A549 (cell line): ENCODE measurements at regions not wholly inside any gene's neighbourhood (a gene's known extent, or its start where the extent isn't known, plus 50 kb on each side); places are given as distances from the start of the nearest gene placed in this dataset.

ENCODE experiments used
- ATAC-seq, 2 experiments: fragments of 200-7000 bp in 1 of 2; fragments of >200 bp in 1 of 2; cut with Nextera tagmentation in 1 of 2; cut with Tn5 transposase in 1 of 2; 3 replicates each; pipeline versions ENCODE4 v1.8.0 to v1.9.1; 2018 to 2020; ENCODE audit warnings: mild to moderate bottlenecking in 1 of 2, moderate library complexity in 1 of 2
- CTCF ChIA-PET: fragments of 300-600 bp; sonication (Branson Sonifier 250); formaldehyde crosslinking; extraction: SDS; loops from one replicate; lab custom pipeline; 2021; ENCODE audit warnings: antibody characterized with exemption, inconsistent platforms; lab: Yijun Ruan, JAX
- POLR2A ChIA-PET: fragments of 350-600 bp; formaldehyde crosslinking; extraction: SDS; loops from one replicate; lab custom pipeline; 2021; ENCODE audit warnings: antibody characterized with exemption, inconsistent platforms; lab: Yijun Ruan, JAX
- DNase-seq, 2 experiments: peaks; one replicate each; pipeline versions ENCODE4 v3.0.0 to v3.0.0-alpha.2; 2011 to 2016; ENCODE audit warnings: low read depth in 1 of 2, low spot score in 1 of 2
- FAIRE-seq: peaks from 2 replicates; lab custom pipeline; 2011; peaks lifted over from hg19 to GRCh38; lab: Jason Lieb, UNC
- H3K27ac ChIP-seq, 2 experiments: fragments of >200 bp; sonication (Bioruptor Twin); formaldehyde crosslinking; 3 replicates each; pipeline ENCODE4 v1.5.1; 2016 to 2017
- H3K4me1 ChIP-seq: fragments of >200 bp; sonication (Bioruptor Twin); formaldehyde crosslinking; 3 replicates; pipeline ENCODE4 v1.6.1; 2016
- H3K4me2 ChIP-seq: fragments of >200 bp; sonication (Bioruptor Twin); formaldehyde crosslinking; 3 replicates; pipeline ENCODE4 v1.6.1; 2016
- H3K4me3 ChIP-seq: fragments of >200 bp; sonication (Bioruptor Twin); formaldehyde crosslinking; 3 replicates; pipeline ENCODE4 v1.5.1; 2016
- H3K9me3 ChIP-seq: fragments of >200 bp; sonication (Bioruptor Twin); formaldehyde crosslinking; 3 replicates; pipeline ENCODE4 v1.6.1; 2016
- BHLHE40 ChIP-seq: IDR thresholded peaks from 2 replicates; pipeline ENCODE4 v1.6.1; 2012; ENCODE audit warnings: low read depth, low read length, inconsistent platforms
- CBX2 ChIP-seq: fragments of 200-600 bp; sonication (generic); IDR thresholded peaks from 2 replicates; pipeline ENCODE4 v1.6.1; 2016; ENCODE audit warnings: low read depth, mild to moderate bottlenecking, borderline replicate concordance
- CBX8 ChIP-seq: fragments of 200-600 bp; sonication (generic); IDR thresholded peaks from 2 replicates; pipeline ENCODE4 v1.6.1; 2016
- CTCF ChIP-seq: fragments of >200 bp; sonication (Bioruptor Twin); formaldehyde crosslinking; IDR thresholded peaks from 3 replicates; pipeline ENCODE4 v1.5.1; 2016
- E2F6 ChIP-seq: IDR thresholded peaks from 2 replicates; pipeline ENCODE4 v1.6.1; 2012; ENCODE audit warnings: low read depth, borderline replicate concordance
- EHF ChIP-seq: fragments of 250-450 bp; sonication (Bioruptor Pico); IDR thresholded peaks from 2 replicates; pipeline ENCODE4 v1.5.0; 2020; ENCODE audit warnings: mild to moderate bottlenecking
- ESRRA ChIP-seq: fragments of 150-350 bp; IDR thresholded peaks from 2 replicates; pipeline ENCODE4 v1.6.1; 2014; ENCODE audit warnings: mild to moderate bottlenecking, low read length, borderline replicate concordance
- FOXS1 ChIP-seq: fragments of 250-450 bp; sonication (Bioruptor Pico); IDR thresholded peaks from 2 replicates; pipeline ENCODE4 v1.5.0; 2020; ENCODE audit warnings: mild to moderate bottlenecking, moderate library complexity
- GATA3 ChIP-seq: IDR thresholded peaks from 2 replicates; pipeline ENCODE4 v1.6.1; 2012; ENCODE audit warnings: borderline replicate concordance
- HES2 ChIP-seq: fragments of >200 bp; sonication (Bioruptor Twin); formaldehyde crosslinking; IDR thresholded peaks from 2 replicates; pipeline ENCODE4 v1.6.1; 2016
- HMGXB4 ChIP-seq: fragments of 250-450 bp; sonication (Bioruptor Pico); IDR thresholded peaks from 2 replicates; pipeline ENCODE4 v1.5.0; 2021; ENCODE audit warnings: mild to moderate bottlenecking, moderate library complexity, borderline replicate concordance
- HOXB5 ChIP-seq: fragments of 250-450 bp; sonication (Bioruptor Pico); IDR thresholded peaks from 2 replicates; pipeline ENCODE4 v1.5.0; 2020; ENCODE audit warnings: mild to moderate bottlenecking, moderate library complexity
- MAX ChIP-seq: IDR thresholded peaks from 2 replicates; pipeline ENCODE4 v1.6.1; 2012
- MAZ ChIP-seq: fragments of 150-350 bp; IDR thresholded peaks from 2 replicates; pipeline ENCODE4 v1.6.1; 2014; ENCODE audit warnings: antibody characterized with exemption, low read depth, low read length, borderline replicate concordance
- NR3C1 ChIP-seq: fragments of >200 bp; sonication (Bioruptor Twin); formaldehyde crosslinking; IDR thresholded peaks from 3 replicates; pipeline ENCODE4 v1.6.1; 2017
- PHF8 ChIP-seq: fragments of 200-600 bp; sonication (generic); IDR thresholded peaks from 2 replicates; pipeline ENCODE4 v1.6.1; 2016; ENCODE audit warnings: low read depth, mild to moderate bottlenecking, antibody characterized with exemption, moderate library complexity, borderline replicate concordance
- POLR2AphosphoS2 ChIP-seq: conservative IDR thresholded peaks from 2 replicates; pipeline ENCODE4 v1.6.1; 2012; ENCODE audit warnings: low read length, improper control_type of control experiment, inconsistent platforms
- RARB ChIP-seq: fragments of 250-450 bp; sonication (Bioruptor Pico); IDR thresholded peaks from 2 replicates; pipeline ENCODE4 v1.8.0; 2021; ENCODE audit warnings: mild to moderate bottlenecking, moderate library complexity
- RCOR1 ChIP-seq: fragments of 150-350 bp; IDR thresholded peaks from 2 replicates; pipeline ENCODE4 v1.6.1; 2014; ENCODE audit warnings: antibody characterized with exemption, low read length, low read depth
- RNF2 ChIP-seq: fragments of 200-600 bp; sonication (generic); IDR thresholded peaks from 2 replicates; pipeline ENCODE4 v1.6.1; 2016; ENCODE audit warnings: low read depth, mild to moderate bottlenecking, antibody characterized with exemption, moderate library complexity, borderline replicate concordance
- SMC3 ChIP-seq: fragments of >200 bp; sonication (Bioruptor Twin); formaldehyde crosslinking; IDR thresholded peaks from 3 replicates; pipeline ENCODE4 v1.6.1; 2018; ENCODE audit warnings: inconsistent platforms
- SREBF2 ChIP-seq: fragments of 450-650 bp; IDR thresholded peaks from 2 replicates; pipeline ENCODE4 v1.6.1; 2014; ENCODE audit warnings: mild to moderate bottlenecking, moderate library complexity
- ZC3H11A ChIP-seq: fragments of 450-650 bp; IDR thresholded peaks from 2 replicates; pipeline ENCODE4 v1.6.1; 2014; ENCODE audit warnings: antibody characterized with exemption, mild to moderate bottlenecking
- ZNF302 ChIP-seq: fragments of 250-450 bp; sonication (Bioruptor Pico); IDR thresholded peaks from 2 replicates; pipeline ENCODE4 v1.9.0; 2021; ENCODE audit warnings: inconsistent platforms, mild to moderate bottlenecking, moderate library complexity
- ZSCAN20 ChIP-seq: fragments of 250-450 bp; sonication (Bioruptor Pico); IDR thresholded peaks from 2 replicates; pipeline ENCODE4 v1.8.0; 2022; ENCODE audit warnings: mild to moderate bottlenecking, moderate library complexity
- WGBS: methylation state at CpG from one replicate; pipeline ENCODE4 v1.1.6; 2017; ENCODE audit errors: missing lambda C conversion rate; 5-methylcytosine and 5-hydroxymethylcytosine counted together

- TF ChIP-seq E2F6 (no peak), POLR2AphosphoS2 (no peak), MAX (no peak)
These were observed 481.7 kb upstream of the NR5A2 start (continued) for GRCh38 chr1:199545780-199546179.

GRCh38 chr1:199546323-199546722 lies 481.2 kb upstream of the NR5A2 start:
- H3K27ac ChIP-seq: no peak overlapping the region
- no peaks in the 10 kb centered on the region for H3K4me1 ChIP-seq
- H3K4me3 ChIP-seq: no peak overlapping the region
- 53% methylated on average over 2 of the region's 2 CpGs for WGBS
- ATAC-seq (no peak), FAIRE-seq (no peak), DNase-seq (no peak)
- ChIA-PET CTCF (no interaction called here), POLR2A (no interaction called here)
- H3K4me2 ChIP-seq: no peak overlapping the region
- no peak for TF ChIP-seq ZC3H11A
- TF ChIP-seq FOXS1 (CRISPR knock-in tag): no peak
- TF ChIP-seq ESRRA: no peak
- no peak for TF ChIP-seq RARB
- no peak for TF ChIP-seq HOXB5
- TF ChIP-seq ZSCAN20 (CRISPR knock-in tag): no peak
- no peak for TF ChIP-seq MAZ
- TF ChIP-seq CBX2: no peak
- no peaks in the 10 kb centered on the region; the same call in 2 of the 3 replicates for H3K9me3 ChIP-seq

GRCh38 chr1:199549421-199549820 lies 478.1 kb upstream of the NR5A2 start:
- no peaks in the 10 kb centered on the region for H3K4me1 ChIP-seq
- no peak for TF ChIP-seq CTCF
- TF ChIP-seq CBX2: no peak
- TF ChIP-seq ZC3H11A: no peak
- TF ChIP-seq HES2: no peak
- TF ChIP-seq EHF (CRISPR knock-in tag): no peak
- no peak for TF ChIP-seq CBX8
- no peak for TF ChIP-seq GATA3
- no peak for TF ChIP-seq PHF8
- TF ChIP-seq RARB: no peak
- no peak for TF ChIP-seq RCOR1
- no peak for TF ChIP-seq NR3C1
- TF ChIP-seq SMC3: no peak
- TF ChIP-seq RNF2: no peak
- no peak for TF ChIP-seq HOXB5
- no peak for TF ChIP-seq HMGXB4
- no peak for TF ChIP-seq BHLHE40
- TF ChIP-seq POLR2AphosphoS2: no peak
- TF ChIP-seq ZNF302: no peak
- no peak for TF ChIP-seq MAX
- no peak for TF ChIP-seq SREBF2
- FAIRE-seq (no peak), ATAC-seq (no peak), DNase-seq (no peak)
- H3K4me3 ChIP-seq: no peak overlapping the region
- H3K4me2 ChIP-seq: no peak overlapping the region
- H3K9me3 ChIP-seq: no peaks in the 10 kb centered on the region
- no peak overlapping the region for H3K27ac ChIP-seq
- ChIA-PET POLR2A (no interaction called here), CTCF (interaction anchor here (0.7 to 0.8 kb wide), 3 partner anchors 267 to 802 kb away, joined by 3 read pairs; no protein-coding TSS in a partner anchor)
- WGBS: 49% methylated on average over 2 of the region's 2 CpGs
